KMS-11 (cell line): ENCODE measurements at regions not wholly inside any gene's neighbourhood (a gene's known extent, or its start where the extent isn't known, plus 50 kb on each side); places are given as distances from the start of the nearest gene placed in this dataset.

Source experiments
- H2AFZ ChIP-seq: fragments of 200-600 bp; sonication (generic); 2 replicates; pipeline ENCODE4 v1.6.1; 2016; ENCODE audit warnings: antibody characterized with exemption, mixed run types, low read depth
- H3K27ac ChIP-seq: fragments of 200-600 bp; sonication (generic); 2 replicates; pipeline ENCODE4 v1.6.1; 2016; ENCODE audit warnings: mild to moderate bottlenecking, mixed run types
- H3K27me3 ChIP-seq: fragments of 200-600 bp; sonication (generic); 2 replicates; pipeline ENCODE4 v1.6.1; 2017; ENCODE audit warnings: mild to moderate bottlenecking, low read depth, mixed run types, moderate library complexity; ENCODE audit not compliant: insufficient read depth
- H3K36me3 ChIP-seq: fragments of 200-600 bp; sonication (generic); 2 replicates; pipeline ENCODE4 v1.6.1; 2017; ENCODE audit warnings: mild to moderate bottlenecking, mixed run types; ENCODE audit not compliant: insufficient read depth
- H3K4me1 ChIP-seq: fragments of 200-600 bp; sonication (generic); 2 replicates; pipeline ENCODE4 v1.6.1; 2016; ENCODE audit warnings: mild to moderate bottlenecking, low read depth, mixed run types; ENCODE audit not compliant: poor library complexity, severe bottlenecking
- H3K4me2 ChIP-seq: fragments of 200-600 bp; sonication (generic); 2 replicates; pipeline ENCODE4 v1.7.0; 2016; ENCODE audit warnings: mild to moderate bottlenecking, mixed run types
- H3K4me3 ChIP-seq: fragments of 200-600 bp; sonication (generic); IDR thresholded peaks from 2 replicates; pipeline ENCODE4 v1.6.1; 2017; ENCODE audit warnings: low read depth, low read length, mixed read lengths; ENCODE audit not compliant: insufficient read depth
- H3K79me2 ChIP-seq: fragments of 200-600 bp; sonication (generic); 2 replicates; pipeline ENCODE4 v1.6.1; 2016; ENCODE audit warnings: low read depth, mixed run types; ENCODE audit not compliant: insufficient read depth
- H3K9ac ChIP-seq: fragments of 200-600 bp; sonication (generic); 2 replicates; pipeline ENCODE4 v1.6.1; 2016; ENCODE audit warnings: mild to moderate bottlenecking, mixed run types
- H4K20me1 ChIP-seq: fragments of 200-600 bp; sonication (generic); 2 replicates; pipeline ENCODE4 v1.6.1; 2016; ENCODE audit warnings: mild to moderate bottlenecking, mixed run types; ENCODE audit not compliant: insufficient read depth
- TF ChIP-seq, protein P1 (sequence below): fragments of 200-600 bp; sonication (generic); conservative IDR thresholded peaks from 2 replicates; pipeline ENCODE4 v1.6.1; 2017; ENCODE audit warnings: low read depth, mild to moderate bottlenecking, antibody characterized with exemption, low read length, moderate library complexity, mixed read lengths

- Histone ChIP-seq H3K27me3 (no peaks in the 10 kb centered on the region), H3K4me1 (no peaks in the 10 kb centered on the region), H2AFZ (no peak overlapping the region), H3K4me3 (no peak overlapping the region), H3K36me3 (no peaks in the 10 kb centered on the region), H4K20me1 (no peaks in the 10 kb centered on the region), H3K4me2 (no peak overlapping the region), H3K79me2 (no peaks in the 10 kb centered on the region), H3K27ac (no peak overlapping the region), H3K9ac (no peak overlapping the region)
- TF ChIP-seq, protein P1, sequence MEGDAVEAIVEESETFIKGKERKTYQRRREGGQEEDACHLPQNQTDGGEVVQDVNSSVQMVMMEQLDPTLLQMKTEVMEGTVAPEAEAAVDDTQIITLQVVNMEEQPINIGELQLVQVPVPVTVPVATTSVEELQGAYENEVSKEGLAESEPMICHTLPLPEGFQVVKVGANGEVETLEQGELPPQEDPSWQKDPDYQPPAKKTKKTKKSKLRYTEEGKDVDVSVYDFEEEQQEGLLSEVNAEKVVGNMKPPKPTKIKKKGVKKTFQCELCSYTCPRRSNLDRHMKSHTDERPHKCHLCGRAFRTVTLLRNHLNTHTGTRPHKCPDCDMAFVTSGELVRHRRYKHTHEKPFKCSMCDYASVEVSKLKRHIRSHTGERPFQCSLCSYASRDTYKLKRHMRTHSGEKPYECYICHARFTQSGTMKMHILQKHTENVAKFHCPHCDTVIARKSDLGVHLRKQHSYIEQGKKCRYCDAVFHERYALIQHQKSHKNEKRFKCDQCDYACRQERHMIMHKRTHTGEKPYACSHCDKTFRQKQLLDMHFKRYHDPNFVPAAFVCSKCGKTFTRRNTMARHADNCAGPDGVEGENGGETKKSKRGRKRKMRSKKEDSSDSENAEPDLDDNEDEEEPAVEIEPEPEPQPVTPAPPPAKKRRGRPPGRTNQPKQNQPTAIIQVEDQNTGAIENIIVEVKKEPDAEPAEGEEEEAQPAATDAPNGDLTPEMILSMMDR: no peak
Measured at GRCh38 chr2:114252713-114253112, 189.7 kb upstream of the DPP10 start.

GRCh38 chr2:114254875-114255274, 187.6 kb upstream of the DPP10 start:
- Histone ChIP-seq H3K4me3 (no peak overlapping the region), H3K27me3 (no peaks in the 10 kb centered on the region), H3K4me2 (no peak overlapping the region), H3K27ac (no peak overlapping the region), H4K20me1 (no peaks in the 10 kb centered on the region), H3K9ac (no peak overlapping the region), H3K4me1 (no peaks in the 10 kb centered on the region), H3K79me2 (no peaks in the 10 kb centered on the region), H2AFZ (no peak overlapping the region), H3K36me3 (no peaks in the 10 kb centered on the region)
- TF ChIP-seq, protein P1: no peak

GRCh38 chr2:114259389-114259788, 183.1 kb upstream of the DPP10 start:
- H3K4me1 ChIP-seq: no peaks in the 10 kb centered on the region
- no peak overlapping the region for H3K4me2 ChIP-seq
- no peak overlapping the region for H2AFZ ChIP-seq
- no peaks in the 10 kb centered on the region for H3K36me3 ChIP-seq
- TF ChIP-seq, protein P1: no peak
- no peaks in the 10 kb centered on the region for H3K27me3 ChIP-seq
- no peak overlapping the region for H3K4me3 ChIP-seq
- no peak overlapping the region for H3K9ac ChIP-seq
- H3K27ac ChIP-seq: no peak overlapping the region
- no peaks in the 10 kb centered on the region for H3K79me2 ChIP-seq
- no peaks in the 10 kb centered on the region for H4K20me1 ChIP-seq

DNA sequence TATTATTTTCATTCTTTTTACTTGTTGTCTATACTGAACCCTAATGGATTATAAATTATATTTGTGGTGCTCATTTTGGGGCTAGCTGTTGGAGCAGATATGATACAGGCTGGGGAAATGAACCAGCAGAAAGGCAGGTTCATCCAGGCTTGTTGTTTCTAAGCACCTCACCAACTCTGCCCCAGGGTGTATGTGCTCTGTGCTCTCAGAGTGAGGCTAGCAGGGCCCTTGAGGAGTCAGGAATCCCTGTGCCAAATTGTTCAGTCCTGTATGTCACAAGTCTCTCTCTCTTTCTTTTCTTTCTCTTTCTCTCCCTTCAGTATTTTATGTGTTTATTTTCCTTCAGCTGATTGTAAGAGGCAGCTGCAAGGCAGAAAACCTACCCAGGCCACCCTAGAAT, 181.1 kb upstream of the DPP10 start:
- H3K79me2 ChIP-seq: no peaks in the 10 kb centered on the region
- no peak overlapping the region for H3K4me2 ChIP-seq
- no peak overlapping the region for H3K4me3 ChIP-seq
- H3K36me3 ChIP-seq: no peaks in the 10 kb centered on the region
- no peaks in the 10 kb centered on the region for H4K20me1 ChIP-seq
- no peak overlapping the region for H3K9ac ChIP-seq
- no peaks in the 10 kb centered on the region for H3K27me3 ChIP-seq
- H3K4me1 ChIP-seq: no peaks in the 10 kb centered on the region
- TF ChIP-seq, protein P1: no peak
- no peak overlapping the region for H2AFZ ChIP-seq
- H3K27ac ChIP-seq: no peak overlapping the region
